Kidney glomerular epithelial cell (primary cell): ENCODE measurements at regions not wholly inside any gene's neighbourhood (a gene's known extent, or its start where the extent isn't known, plus 50 kb on each side); places are given as distances from the start of the nearest gene placed in this dataset.
"Not testable (repeated sequence)": the region's sequence is repeated elsewhere in the genome, so short reads cannot be mapped to it uniquely, and the experiment has no call there.

Experiments used
- DNase-seq: peaks from one replicate; lab custom pipeline; 2025; lab: John Stamatoyannopoulos, UW

GRCh38 chr13:68944272-68944671 is 1163.4 kb upstream of the ATXN8OS start:
- DNase-seq: no peak

GRCh38 chr13:68940049-68940448 is 1167.6 kb upstream of the ATXN8OS start:
- no peak for DNase-seq

DNA sequence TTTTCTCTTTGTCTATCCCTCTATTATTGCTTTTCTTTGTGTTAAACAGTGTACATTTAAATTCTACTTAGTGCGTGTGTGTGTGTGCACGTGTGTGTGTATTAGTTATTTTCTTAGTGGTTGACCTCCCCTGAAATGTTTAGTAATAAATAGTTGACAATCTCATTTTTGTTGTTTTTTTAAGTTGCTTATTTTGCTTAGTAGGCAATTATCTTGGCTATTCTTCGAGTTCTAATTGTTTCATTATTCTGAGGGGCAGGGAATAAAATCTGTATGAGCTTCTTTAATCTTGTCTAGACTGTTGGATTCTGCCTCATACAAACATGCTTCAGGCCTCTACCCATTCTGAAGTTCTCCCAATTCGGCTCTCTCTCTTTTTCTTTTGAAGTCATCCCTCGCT is 1169.0 kb upstream of the ATXN8OS start:
- no peak for DNase-seq

DNA sequence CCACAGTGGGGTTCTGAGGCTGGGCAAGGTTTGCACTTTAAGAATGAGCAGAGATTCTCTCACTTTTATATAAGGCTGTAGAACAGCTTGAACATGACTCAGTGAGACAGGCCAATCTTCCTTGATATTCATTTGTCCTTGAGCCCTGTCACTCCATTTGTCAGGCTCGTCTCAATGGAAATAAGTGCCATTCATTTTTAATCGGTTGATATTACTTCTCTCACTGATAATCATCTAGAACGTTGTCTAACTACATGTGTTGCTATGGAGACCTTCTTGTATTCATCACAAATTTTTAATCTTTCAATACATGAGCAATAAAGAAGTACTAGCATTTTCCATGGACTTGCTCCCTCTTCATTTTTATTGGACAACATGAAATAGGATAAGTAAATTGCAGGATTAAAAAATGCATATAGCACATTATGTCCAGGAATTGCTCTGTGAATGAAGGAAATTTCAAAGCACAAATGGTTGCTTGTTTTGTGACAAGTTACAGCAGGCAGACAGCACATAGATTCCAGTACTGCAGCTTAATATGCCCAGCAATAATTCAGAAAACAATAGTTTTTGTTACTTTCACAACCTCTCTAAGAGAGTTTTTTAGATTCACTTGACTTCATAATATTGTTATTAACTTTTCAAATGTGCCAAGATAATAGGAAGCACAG is 1178.4 kb upstream of the ATXN8OS start:
- DNase-seq: no peak

DNA sequence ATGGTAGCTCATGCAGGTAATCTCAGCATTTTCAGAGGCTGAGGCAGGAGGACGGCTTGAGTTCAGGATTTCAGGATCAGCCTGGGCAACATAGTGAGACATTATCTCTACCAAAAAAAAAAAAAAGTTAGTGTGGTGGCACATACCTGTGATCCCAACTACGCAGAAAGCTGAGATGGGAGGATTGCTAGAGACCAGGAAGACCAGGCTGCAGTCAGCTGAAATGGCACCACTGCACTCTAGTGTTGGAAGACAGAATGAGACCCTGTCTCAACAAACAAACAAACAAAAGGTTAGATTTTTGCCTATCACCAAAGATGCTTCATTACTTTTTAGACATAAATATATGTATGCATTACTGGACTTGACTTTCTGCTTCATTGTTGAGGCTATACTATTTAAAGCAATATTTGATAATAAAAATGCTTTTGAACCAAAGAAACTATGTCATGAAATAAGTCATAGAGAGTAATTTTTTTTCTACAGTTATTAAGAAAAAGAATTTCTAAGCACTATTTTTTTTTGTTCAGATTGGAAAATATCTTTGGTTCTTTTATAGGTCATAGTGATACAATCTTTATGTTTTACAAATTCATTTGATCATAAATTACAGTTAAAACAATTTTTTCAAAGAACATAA is 1180.1 kb upstream of the ATXN8OS start:
- no peak for DNase-seq

DNA sequence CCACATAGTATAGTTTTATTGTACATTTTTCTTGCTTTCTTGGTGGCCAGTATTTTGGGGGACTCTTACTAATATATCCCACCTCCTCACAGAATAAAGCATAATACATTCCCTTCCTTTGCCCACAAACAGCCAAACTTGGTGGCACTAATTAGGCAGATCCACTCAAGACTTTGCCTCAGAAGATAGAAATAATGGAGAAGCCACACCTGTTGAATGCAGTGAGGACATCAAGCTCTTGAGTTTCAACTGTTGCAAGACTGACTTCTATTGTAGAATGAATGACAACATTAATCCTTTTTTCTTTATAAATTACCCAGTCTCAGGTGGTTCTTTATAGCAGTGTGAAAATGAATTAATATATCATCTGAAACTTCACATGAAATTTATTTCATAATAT is 1183.6 kb upstream of the ATXN8OS start:
- DNase-seq: no peak

DNA sequence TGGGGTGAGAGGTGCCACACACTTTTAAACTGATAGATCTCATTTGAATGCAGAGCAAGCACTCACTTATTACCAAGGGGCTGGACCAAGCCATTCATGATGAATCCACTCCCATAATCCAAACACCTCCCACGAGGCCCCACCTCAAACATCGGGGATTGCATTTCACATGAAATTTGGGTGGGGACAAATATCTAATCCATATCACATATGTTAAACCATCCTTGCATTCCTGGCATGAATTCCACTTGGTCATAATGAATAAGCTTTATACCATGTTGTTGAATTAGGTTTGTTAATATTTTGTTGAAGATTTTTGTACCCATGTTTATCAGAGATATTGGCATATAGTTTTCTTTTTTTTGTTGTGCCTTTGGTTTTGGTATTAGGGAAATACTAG is 1198.7 kb upstream of the ATXN8OS start:
- no peak for DNase-seq

GRCh38 chr13:68905186-68905585 is 1202.4 kb upstream of the ATXN8OS start:
- no peak for DNase-seq

DNA sequence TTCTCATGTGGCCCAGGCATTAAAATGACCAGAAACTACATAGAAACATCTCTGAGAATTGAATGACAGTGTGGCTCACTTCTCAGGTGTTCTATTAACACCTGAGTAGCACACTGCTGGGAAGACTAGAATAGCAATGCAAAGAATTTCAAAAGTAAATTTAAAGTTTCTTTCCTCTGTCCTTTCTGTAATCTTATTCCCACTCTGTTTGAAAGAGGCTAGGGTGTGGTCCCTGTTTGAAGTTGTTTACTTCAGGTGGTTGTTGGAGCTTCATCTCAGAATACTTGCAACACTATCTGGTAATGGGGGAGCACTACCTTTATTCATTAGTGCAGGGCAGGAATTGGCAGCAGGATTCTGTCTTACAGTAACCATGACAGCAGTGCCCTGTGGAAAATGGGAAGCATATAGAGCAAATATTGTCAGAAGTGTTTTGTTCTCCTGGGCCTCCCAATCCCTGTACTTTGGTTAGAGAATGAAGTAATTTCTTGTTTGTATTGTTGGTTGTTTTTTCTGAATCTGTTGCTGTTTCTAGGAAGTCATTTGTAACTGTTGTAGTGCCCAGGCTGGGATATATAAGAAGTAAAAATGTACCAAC is 1210.2 kb upstream of the ATXN8OS start:
- DNase-seq: no peak

GRCh38 chr13:68895696-68896095 is 1211.9 kb upstream of the ATXN8OS start:
- no peak for DNase-seq

- not testable (repeated sequence) for DNase-seq
These were observed 1213.9 kb upstream of the ATXN8OS start for GRCh38 chr13:68893721-68894120.

DNA sequence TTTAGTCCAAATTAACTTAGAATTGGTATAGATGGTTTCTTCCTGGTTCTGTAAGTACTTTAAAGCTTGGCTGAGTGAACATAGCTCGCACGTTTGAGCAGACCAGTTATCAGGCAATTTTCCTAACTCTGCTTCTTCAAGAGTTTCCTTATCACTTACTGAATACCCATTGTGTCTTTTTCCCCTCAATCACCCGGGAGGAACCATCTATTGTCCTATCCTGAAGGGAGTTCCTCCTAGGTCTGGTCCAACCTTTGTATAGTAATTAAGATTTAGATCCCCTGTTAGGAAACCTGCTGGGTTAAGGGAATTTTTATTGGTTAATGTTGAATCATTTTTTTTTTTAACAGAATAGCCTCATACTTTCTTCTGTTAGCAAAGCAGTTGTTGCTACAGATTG is 1215.0 kb upstream of the ATXN8OS start:
- not testable (repeated sequence) for DNase-seq

DNA sequence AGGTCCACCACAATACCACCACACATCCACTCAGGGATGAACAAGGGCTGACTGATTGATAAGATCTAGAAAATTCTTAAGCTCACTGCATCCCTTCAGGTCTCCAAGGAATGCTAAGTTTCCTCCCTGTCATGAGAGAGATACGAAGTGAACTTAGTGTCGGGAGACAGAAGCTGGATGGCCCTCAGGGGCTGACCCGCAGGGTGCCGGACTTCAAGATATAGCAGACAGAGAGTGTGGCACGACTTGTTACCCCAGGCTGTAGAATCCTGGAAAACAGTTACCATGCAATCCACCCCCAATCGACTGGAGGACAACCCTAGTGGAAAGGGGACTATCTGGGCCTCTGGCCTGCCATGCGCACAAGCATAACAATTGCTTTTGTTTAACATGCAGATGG is 1217.5 kb upstream of the ATXN8OS start:
- not testable (repeated sequence) for DNase-seq

- no peak for DNase-seq
These were observed 1218.8 kb upstream of the ATXN8OS start for GRCh38 chr13:68888832-68889231.

DNA sequence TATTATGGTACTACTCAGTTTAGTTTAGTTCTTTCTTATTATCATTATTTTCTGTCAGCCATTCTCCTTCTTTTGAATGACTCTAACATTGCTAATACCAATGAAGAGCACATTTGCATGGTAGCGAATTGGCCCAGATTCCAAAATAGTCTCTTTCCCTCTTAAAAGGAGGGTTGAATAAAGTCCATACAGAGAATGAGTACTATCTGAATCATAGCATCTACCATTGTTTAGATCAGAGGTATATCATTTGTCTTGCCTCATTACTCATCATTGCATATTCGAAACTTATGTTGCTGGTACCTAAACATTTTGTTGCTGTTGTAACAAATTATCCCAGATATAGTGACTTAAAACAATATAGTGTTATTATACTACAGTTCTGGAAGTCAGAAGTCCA is 1235.3 kb upstream of the ATXN8OS start:
- no peak for DNase-seq

DNA sequence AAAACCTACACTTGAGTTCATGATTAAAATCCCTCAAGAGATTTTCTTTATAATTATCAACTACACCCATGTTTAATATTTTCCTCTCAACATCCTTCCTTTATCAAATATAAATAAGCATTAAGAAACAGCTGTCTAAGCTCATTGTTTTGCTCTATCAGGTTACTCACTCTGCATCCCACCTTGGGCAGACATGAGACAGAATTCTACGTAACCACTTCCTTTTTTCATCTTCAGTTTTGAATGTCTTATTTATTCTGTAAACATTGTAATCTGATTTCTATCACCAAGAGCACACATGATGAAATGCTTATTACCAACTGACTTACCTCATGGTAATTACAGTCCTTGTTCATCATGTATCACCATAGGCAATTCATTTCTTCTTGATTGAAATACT is 1256.6 kb upstream of the ATXN8OS start:
- DNase-seq: no peak

GRCh38 chr13:68850160-68850559 is 1257.5 kb upstream of the ATXN8OS start:
- no peak for DNase-seq

DNA sequence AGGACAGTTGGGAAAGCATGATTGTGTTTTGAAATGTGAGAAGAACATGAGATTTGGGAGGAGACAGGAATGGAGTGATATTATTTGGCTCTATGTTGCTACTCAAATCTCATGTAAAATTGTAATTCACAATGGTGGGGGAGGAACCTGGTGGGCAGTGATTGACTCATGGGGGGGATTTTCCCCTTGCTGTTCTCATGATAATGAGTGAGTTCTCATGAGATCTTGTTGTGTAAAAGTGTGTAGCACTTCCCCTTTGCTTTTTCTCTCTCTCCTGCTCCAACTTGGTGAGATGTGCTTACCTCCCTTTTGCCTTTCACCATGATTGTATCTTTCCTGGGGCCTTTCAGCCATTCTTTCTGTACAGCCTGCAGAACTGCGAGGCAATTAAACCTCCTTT is 1261.0 kb upstream of the ATXN8OS start:
- DNase-seq: no peak

GRCh38 chr13:68834375-68834774 is 1273.3 kb upstream of the ATXN8OS start:
- DNase-seq: no peak

- no peak for DNase-seq
These were observed 1290.9 kb upstream of the ATXN8OS start for GRCh38 chr13:68816715-68817114.

- DNase-seq: no peak
These were observed 1294.3 kb upstream of the ATXN8OS start for GRCh38 chr13:68813180-68813796.

- no peak for DNase-seq
These were observed 1297.0 kb upstream of the ATXN8OS start for GRCh38 chr13:68810660-68811059.

DNA sequence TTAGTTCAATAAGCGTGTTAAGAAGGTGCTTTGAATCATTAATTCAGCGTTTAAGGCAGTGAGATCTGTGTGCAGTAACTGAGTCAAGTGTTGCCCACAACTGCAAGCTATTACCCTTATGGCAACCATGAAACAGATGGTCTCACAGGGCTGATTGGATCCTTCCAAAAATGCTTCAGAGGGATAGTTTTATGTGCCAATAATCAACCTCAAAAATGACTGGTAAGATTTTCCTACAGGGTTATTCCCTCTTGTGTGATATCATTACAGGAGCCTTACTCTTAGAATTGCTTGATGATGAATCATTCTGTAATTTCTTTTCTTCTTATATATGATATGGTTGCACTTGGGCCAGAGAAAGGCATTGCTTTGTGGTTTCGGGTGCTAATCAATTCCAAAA is 1299.2 kb upstream of the ATXN8OS start:
- DNase-seq: no peak
